VCaP (cell line): ENCODE measurements at regions not wholly inside any gene's neighbourhood (a gene's known extent, or its start where the extent isn't known, plus 50 kb on each side); places are given as distances from the start of the nearest gene placed in this dataset.

Experiments used
- H3K27ac ChIP-seq: fragments of 450-650 bp; 2 replicates; pipeline ENCODE4 v1.5.1; 2017
- CTCF ChIP-seq: fragments of 450-650 bp; conservative IDR thresholded peaks from 2 replicates; pipeline ENCODE4 v1.5.1; 2017; ENCODE audit warnings: mild to moderate bottlenecking, moderate library complexity

DNA sequence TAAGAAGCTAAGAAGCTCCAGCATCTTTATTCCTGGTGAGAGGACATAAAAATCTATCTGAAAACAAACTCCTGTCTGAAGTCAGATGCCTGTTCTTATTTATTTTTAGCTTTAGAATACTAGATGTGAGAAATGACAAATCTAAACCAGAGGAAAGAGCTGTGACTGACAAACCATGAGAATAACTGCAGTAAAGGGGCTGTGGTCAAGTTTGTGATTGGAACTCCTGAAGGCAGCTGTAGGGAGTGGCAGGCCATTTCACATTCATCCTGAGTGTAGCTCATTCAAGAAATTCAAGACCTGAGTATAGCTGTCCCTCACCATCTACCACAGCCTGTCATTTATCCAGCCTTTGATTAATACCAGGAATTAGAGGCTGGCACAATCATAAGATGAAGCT lies 718.8 kb downstream of the BRINP1 start:
- no peak overlapping the region for H3K27ac ChIP-seq
- no peak for TF ChIP-seq CTCF

- TF ChIP-seq CTCF = no peak
- H3K27ac ChIP-seq = no peak overlapping the region
These were observed 717.7 kb downstream of the BRINP1 start for GRCh38 chr9:118651511-118651910.

GRCh38 chr9:118652258-118652657 lies 717.0 kb downstream of the BRINP1 start:
- H3K27ac ChIP-seq = no peak overlapping the region
- TF ChIP-seq CTCF = no peak

DNA sequence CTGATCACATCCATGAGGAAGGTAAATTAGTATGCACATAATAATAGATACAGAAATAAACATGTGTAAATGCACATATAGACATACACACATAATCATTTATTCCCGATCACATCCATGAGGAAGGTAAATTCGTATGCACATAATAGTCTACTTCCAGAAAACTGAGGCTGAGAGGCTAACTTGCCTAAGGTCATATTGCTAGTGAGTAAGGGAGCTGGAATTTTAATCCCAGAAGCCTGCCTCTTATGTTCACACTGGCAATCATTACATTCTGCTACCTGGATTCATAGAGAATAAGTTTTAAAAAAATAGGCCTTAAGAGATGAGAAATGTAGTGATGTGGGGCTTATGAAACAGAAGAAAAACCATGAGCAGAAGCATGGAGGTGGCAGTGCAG lies 716.3 kb downstream of the BRINP1 start:
- no peak for TF ChIP-seq CTCF
- H3K27ac ChIP-seq = no peak overlapping the region

- no peak overlapping the region for H3K27ac ChIP-seq
- no peak for TF ChIP-seq CTCF
These were observed 710.2 kb downstream of the BRINP1 start for GRCh38 chr9:118659011-118659410.

DNA sequence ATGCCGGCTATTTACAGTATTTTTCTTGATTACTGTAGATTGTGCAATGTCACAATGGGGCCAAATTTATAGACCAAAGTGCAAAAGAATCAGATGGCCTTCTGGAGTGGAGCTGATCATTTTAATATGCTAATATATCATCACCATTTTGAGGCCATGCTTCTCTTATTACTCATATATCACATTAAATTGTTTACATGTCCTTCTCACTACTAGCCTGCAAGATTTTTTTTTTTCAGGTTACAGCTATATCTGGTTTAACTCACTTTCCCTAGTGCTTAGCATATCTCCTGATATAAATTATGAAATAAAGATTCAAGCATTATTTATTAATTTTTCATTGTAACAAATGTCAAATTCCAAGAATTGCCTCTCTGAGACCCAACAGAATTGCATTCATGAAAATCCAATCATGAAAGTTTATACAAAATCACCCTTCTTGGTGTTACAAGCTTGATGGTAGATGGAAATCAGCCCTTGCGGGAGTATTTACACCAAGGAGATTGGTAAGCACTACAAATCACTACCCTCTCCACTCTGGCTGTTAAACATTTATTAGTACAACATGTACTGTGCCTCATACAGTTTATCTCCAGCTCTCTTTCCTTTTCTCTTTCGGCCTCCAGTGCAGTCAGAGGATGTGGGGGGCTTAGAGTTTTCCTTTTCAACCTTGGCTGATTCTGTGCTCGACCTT lies 703.9 kb downstream of the BRINP1 start:
- no peak overlapping the region for H3K27ac ChIP-seq
- TF ChIP-seq CTCF = no peak

- no peak for TF ChIP-seq CTCF
- no peak overlapping the region for H3K27ac ChIP-seq
These were observed 699.0 kb downstream of the BRINP1 start for GRCh38 chr9:118670011-118670953.
